Keratinocyte (primary cell): ENCODE measurements at regions not wholly inside any gene's neighbourhood (a gene's known extent, or its start where the extent isn't known, plus 50 kb on each side); places are given as distances from the start of the nearest gene placed in this dataset.

Experiments
- DNase-seq: peaks from one replicate; pipeline ENCODE4 v3.0.0-alpha.2; 2011; ENCODE audit warnings: low read depth, missing footprints, low spot score
- FAIRE-seq: peaks from 2 replicates; lab custom pipeline; 2011; peaks lifted over from hg19 to GRCh38; lab: Jason Lieb, UNC
- H2AFZ ChIP-seq: 2 replicates; pipeline ENCODE4 v1.6.0; 2012; ENCODE audit warnings: low read length, control low read depth, inconsistent platforms; ENCODE audit not compliant: control insufficient read depth
- H3K27ac ChIP-seq: 2 replicates; pipeline ENCODE4 v1.5.1; 2011; ENCODE audit warnings: low read length; ENCODE audit not compliant: control insufficient read depth, insufficient read depth
- H3K27me3 ChIP-seq: 3 replicates; pipeline ENCODE4 v1.6.0; 2011; ENCODE audit warnings: low read length; ENCODE audit not compliant: control insufficient read depth, insufficient read depth; ENCODE audit errors: extremely low read depth
- H3K36me3 ChIP-seq, 2 experiments: 2 replicates in 1 of 2; 3 replicates in 1 of 2; pipeline ENCODE4 v1.5.1; 2011; ENCODE audit warnings: low read length in 2 of 2, mild to moderate bottlenecking in 1 of 2; ENCODE audit not compliant: control insufficient read depth in 2 of 2, insufficient read depth in 2 of 2; ENCODE audit errors: extremely low read depth in 1 of 2
- H3K4me1 ChIP-seq: 3 replicates; pipeline ENCODE4 v1.5.1; 2011; ENCODE audit warnings: low read length; ENCODE audit not compliant: control insufficient read depth, insufficient read depth; ENCODE audit errors: extremely low read depth
- H3K4me2 ChIP-seq: 3 replicates; pipeline ENCODE4 v1.6.0; 2011; ENCODE audit warnings: low read depth, low read length; ENCODE audit not compliant: control insufficient read depth, insufficient read depth; ENCODE audit errors: extremely low read depth
- H3K4me3 ChIP-seq, 3 experiments: fragments of 200-600 bp in 1 of 3; sonication (generic) in 1 of 3; 2 replicates in 2 of 3; 3 replicates in 1 of 3; pipeline ENCODE4 v1.5.1; 2011 to 2016; ENCODE audit warnings: low read length in 3 of 3, mild to moderate bottlenecking in 3 of 3, control low read depth in 2 of 3, inconsistent platforms in 1 of 3, low read depth in 1 of 3, mixed read lengths in 1 of 3, mixed run types in 1 of 3, moderate library complexity in 1 of 3; ENCODE audit not compliant: control insufficient read depth in 2 of 3, insufficient read depth in 2 of 3; ENCODE audit errors: extremely low read depth in 1 of 3
- H3K79me2 ChIP-seq: 2 replicates; pipeline ENCODE4 v1.6.0; 2012; ENCODE audit warnings: low read length; ENCODE audit not compliant: control insufficient read depth, insufficient read depth
- H3K9ac ChIP-seq: 3 replicates; pipeline ENCODE4 v1.6.0; 2011; ENCODE audit warnings: low read length; ENCODE audit not compliant: control insufficient read depth, insufficient read depth; ENCODE audit errors: extremely low read depth
- H3K9me1 ChIP-seq: 3 replicates; pipeline ENCODE4 v1.6.0; 2011; ENCODE audit warnings: low read length; ENCODE audit not compliant: control insufficient read depth, insufficient read depth; ENCODE audit errors: extremely low read depth
- H3K9me3 ChIP-seq: 2 replicates; pipeline ENCODE4 v1.5.1; 2012; ENCODE audit warnings: low read depth, low read length; ENCODE audit not compliant: control insufficient read depth
- H4K20me1 ChIP-seq: 3 replicates; pipeline ENCODE4 v1.6.0; 2011; ENCODE audit warnings: low read length; ENCODE audit not compliant: control insufficient read depth, insufficient read depth; ENCODE audit errors: extremely low read depth
- EZH2 ChIP-seq: IDR thresholded peaks from one replicate; pipeline ENCODE4 v1.6.1; 2012; ENCODE audit warnings: inconsistent platforms, mild to moderate bottlenecking, low read length, moderate library complexity
- dilution Hi-C: fragments of 300-500 bp; cut with MboI; formaldehyde crosslinking; loops from one replicate; pipeline ENCODE4 v1.7.0; 2020; ENCODE audit warnings: low sequenced_read_pairs; ENCODE audit not compliant: extremely low pct_ligation_motif_present
- TF ChIP-seq, protein P1 (sequence below), 3 experiments: IDR thresholded peaks in 1 of 3; conservative IDR thresholded peaks in 1 of 3; optimal IDR thresholded peaks in 1 of 3; 2 replicates in 2 of 3; 3 replicates in 1 of 3; pipeline versions ENCODE3 to v1.5.1; 2011; ENCODE audit warnings: low read length in 3 of 3, mild to moderate bottlenecking in 3 of 3, moderate library complexity in 2 of 3, control low read depth in 1 of 3, inconsistent platforms in 1 of 3; ENCODE audit not compliant: insufficient read depth in 2 of 3; ENCODE audit errors: extremely low read depth in 1 of 3

DNA sequence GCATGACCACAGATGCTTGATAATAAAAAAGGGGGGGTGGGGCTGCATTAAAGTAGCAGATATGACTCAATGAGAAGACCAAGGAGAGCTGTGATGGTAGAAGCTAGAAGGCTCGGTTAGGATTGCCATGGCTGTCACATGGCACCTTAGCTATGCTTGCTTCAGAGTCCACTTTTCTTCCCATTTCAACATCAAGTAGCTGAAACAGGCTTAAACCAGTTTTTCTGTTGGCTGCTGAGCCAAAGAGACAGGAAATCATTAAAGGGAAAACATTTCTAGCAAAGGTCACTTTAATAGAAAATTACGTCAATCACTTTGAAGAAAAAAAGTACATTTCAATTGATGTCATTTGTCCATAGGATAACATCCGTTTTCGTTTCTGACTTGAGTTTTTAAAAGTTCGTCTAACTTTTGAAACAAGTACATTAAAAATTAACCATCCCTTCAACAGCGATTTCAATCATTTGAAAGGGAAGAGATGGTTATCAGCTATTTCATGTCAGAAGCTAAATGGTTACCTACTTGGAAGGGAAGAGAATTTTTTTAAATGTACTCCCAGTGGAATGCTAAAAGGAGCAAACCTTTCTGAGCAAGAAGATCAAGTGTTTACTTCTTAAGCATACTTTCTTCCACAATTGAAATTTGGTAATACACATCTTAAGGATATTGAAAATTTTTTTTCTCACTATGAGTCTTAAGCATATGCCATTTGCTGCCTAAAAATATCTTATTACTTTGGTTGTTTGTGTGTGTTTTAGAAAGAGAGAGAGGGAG is 488.1 kb upstream of the PRMT6 start:
- Histone ChIP-seq H2AFZ (no peak overlapping the region), H4K20me1 (no peaks in the 10 kb centered on the region), H3K9me3 (no peaks in the 10 kb centered on the region), H3K36me3 (no peaks in the 10 kb centered on the region), H3K4me3 (no peak overlapping the region), H3K27me3 (no peaks in the 10 kb centered on the region), H3K4me1 (no peaks in the 10 kb centered on the region), H3K79me2 (no peaks in the 10 kb centered on the region), H3K4me2 (no peak overlapping the region), H3K9me1 (no peaks in the 10 kb centered on the region), H3K27ac (no peak overlapping the region), H3K9ac (no peak overlapping the region)
- TF ChIP-seq, protein P1, sequence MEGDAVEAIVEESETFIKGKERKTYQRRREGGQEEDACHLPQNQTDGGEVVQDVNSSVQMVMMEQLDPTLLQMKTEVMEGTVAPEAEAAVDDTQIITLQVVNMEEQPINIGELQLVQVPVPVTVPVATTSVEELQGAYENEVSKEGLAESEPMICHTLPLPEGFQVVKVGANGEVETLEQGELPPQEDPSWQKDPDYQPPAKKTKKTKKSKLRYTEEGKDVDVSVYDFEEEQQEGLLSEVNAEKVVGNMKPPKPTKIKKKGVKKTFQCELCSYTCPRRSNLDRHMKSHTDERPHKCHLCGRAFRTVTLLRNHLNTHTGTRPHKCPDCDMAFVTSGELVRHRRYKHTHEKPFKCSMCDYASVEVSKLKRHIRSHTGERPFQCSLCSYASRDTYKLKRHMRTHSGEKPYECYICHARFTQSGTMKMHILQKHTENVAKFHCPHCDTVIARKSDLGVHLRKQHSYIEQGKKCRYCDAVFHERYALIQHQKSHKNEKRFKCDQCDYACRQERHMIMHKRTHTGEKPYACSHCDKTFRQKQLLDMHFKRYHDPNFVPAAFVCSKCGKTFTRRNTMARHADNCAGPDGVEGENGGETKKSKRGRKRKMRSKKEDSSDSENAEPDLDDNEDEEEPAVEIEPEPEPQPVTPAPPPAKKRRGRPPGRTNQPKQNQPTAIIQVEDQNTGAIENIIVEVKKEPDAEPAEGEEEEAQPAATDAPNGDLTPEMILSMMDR (optimal IDR thresholded peaks at IDR 0.05 in 1 of 3, IDR thresholded peaks at IDR 0.05 in 1 of 3, conservative IDR thresholded peaks at IDR 0.05 in 1 of 3; ENCODE audit: extremely low read depth in 1 of 3, insufficient read depth in 2 of 3, low read length in 3 of 3), result no peak
- no peak for TF ChIP-seq EZH2
- DNase-seq (no peak), FAIRE-seq (no peak)
- dilution Hi-C loops, result no loop called here

DNA sequence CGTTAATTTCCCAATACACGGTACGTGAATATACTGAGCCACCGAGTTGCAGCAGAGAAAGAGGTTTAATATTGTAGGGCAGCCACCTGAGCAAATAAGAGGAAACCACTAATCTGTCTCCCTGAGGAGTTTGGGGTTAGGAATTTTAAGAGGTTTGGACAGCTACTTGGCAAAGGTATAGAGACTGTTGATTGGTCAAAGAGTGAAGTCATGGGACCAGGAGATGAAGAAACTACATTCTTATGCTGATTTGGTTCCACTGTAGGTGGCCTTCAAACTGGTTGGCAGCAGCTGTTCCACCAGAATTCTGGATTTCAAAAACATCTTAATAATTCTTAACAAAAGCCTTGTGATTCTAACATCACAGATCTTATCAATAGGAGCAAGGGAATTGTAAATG is 485.4 kb upstream of the PRMT6 start:
- no peaks in the 10 kb centered on the region for H3K9me3 ChIP-seq
- no peak for TF ChIP-seq EZH2
- TF ChIP-seq, protein P1 (optimal IDR thresholded peaks at IDR 0.05 in 1 of 3, IDR thresholded peaks at IDR 0.05 in 1 of 3, conservative IDR thresholded peaks at IDR 0.05 in 1 of 3; ENCODE audit: extremely low read depth in 1 of 3, insufficient read depth in 2 of 3, low read length in 3 of 3), result no peak
- FAIRE-seq (no peak), DNase-seq (no peak)
- H3K27me3 ChIP-seq, result no peaks in the 10 kb centered on the region
- no peaks in the 10 kb centered on the region for H3K79me2 ChIP-seq
- H2AFZ ChIP-seq, result no peak overlapping the region
- H3K9ac ChIP-seq, result no peak overlapping the region
- H3K4me3 ChIP-seq, result no peak overlapping the region
- H3K9me1 ChIP-seq, result no peaks in the 10 kb centered on the region
- H4K20me1 ChIP-seq, result no peaks in the 10 kb centered on the region
- no peak overlapping the region for H3K27ac ChIP-seq
- no peaks in the 10 kb centered on the region for H3K4me1 ChIP-seq
- dilution Hi-C loops, result no loop called here
- H3K36me3 ChIP-seq, result no peaks in the 10 kb centered on the region
- no peak overlapping the region for H3K4me2 ChIP-seq
